ENCODE measurements at regions not wholly inside any gene's neighbourhood (a gene's known extent, or its start where the extent isn't known, plus 50 kb on each side); places are given as distances from the start of the nearest gene placed in this dataset.

DNA sequence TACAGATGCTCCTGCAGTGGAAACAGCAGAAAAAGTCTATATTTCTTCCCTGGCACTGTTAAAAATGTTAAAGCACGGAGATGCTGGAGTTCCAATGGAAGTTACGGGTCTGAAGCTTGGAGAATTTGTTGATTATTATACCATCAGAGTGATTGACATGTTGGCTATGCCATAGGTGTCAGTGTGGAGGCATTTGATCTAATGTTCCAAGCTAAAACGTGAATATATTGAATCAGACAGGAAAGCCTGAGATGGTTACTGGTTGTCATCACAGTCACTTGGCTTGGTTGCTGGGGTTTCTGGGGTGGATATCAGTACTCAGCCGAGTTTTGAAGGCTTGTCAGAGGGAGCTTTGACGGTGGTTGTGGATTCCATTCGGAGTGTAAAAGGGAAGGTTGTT is 262.9 kb upstream of the CNTNAP5 start:
- TF ChIP-seq, protein P1, sequence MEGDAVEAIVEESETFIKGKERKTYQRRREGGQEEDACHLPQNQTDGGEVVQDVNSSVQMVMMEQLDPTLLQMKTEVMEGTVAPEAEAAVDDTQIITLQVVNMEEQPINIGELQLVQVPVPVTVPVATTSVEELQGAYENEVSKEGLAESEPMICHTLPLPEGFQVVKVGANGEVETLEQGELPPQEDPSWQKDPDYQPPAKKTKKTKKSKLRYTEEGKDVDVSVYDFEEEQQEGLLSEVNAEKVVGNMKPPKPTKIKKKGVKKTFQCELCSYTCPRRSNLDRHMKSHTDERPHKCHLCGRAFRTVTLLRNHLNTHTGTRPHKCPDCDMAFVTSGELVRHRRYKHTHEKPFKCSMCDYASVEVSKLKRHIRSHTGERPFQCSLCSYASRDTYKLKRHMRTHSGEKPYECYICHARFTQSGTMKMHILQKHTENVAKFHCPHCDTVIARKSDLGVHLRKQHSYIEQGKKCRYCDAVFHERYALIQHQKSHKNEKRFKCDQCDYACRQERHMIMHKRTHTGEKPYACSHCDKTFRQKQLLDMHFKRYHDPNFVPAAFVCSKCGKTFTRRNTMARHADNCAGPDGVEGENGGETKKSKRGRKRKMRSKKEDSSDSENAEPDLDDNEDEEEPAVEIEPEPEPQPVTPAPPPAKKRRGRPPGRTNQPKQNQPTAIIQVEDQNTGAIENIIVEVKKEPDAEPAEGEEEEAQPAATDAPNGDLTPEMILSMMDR (IDR thresholded peaks at IDR 0.05), result no peak
- TF ChIP-seq, protein P2, sequence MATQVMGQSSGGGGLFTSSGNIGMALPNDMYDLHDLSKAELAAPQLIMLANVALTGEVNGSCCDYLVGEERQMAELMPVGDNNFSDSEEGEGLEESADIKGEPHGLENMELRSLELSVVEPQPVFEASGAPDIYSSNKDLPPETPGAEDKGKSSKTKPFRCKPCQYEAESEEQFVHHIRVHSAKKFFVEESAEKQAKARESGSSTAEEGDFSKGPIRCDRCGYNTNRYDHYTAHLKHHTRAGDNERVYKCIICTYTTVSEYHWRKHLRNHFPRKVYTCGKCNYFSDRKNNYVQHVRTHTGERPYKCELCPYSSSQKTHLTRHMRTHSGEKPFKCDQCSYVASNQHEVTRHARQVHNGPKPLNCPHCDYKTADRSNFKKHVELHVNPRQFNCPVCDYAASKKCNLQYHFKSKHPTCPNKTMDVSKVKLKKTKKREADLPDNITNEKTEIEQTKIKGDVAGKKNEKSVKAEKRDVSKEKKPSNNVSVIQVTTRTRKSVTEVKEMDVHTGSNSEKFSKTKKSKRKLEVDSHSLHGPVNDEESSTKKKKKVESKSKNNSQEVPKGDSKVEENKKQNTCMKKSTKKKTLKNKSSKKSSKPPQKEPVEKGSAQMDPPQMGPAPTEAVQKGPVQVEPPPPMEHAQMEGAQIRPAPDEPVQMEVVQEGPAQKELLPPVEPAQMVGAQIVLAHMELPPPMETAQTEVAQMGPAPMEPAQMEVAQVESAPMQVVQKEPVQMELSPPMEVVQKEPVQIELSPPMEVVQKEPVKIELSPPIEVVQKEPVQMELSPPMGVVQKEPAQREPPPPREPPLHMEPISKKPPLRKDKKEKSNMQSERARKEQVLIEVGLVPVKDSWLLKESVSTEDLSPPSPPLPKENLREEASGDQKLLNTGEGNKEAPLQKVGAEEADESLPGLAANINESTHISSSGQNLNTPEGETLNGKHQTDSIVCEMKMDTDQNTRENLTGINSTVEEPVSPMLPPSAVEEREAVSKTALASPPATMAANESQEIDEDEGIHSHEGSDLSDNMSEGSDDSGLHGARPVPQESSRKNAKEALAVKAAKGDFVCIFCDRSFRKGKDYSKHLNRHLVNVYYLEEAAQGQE (IDR thresholded peaks at IDR 0.05; ENCODE audit: insufficient read depth in 1 of 2, low read depth in 2 of 2, low read length in 1 of 2), result no peak
- no peak for TF ChIP-seq POLR2AphosphoS5 (IDR thresholded peaks at IDR 0.05; ENCODE audit: low read depth, low read length)

Measured in Panc1 (cell line).